HepG2 (cell line): ENCODE measurements at regions not wholly inside any gene's neighbourhood (a gene's known extent, or its start where the extent isn't known, plus 50 kb on each side); places are given as distances from the start of the nearest gene placed in this dataset.

Experiments
- ATAC-seq: fragments of 200-7000 bp; cut with Tn5 transposase; 3 replicates; pipeline ENCODE4 v1.9.1; 2020; ENCODE audit warnings: mild to moderate bottlenecking, moderate library complexity
- BruUV-seq: library from RNA; stranded (reverse); fragments of 400-500 nt; replicated peaks from 2 replicates; lab custom pipeline; 2021; lab: Mats Ljungman, UMichigan
- CTCF ChIA-PET: fragments of 300-600 bp; formaldehyde crosslinking; extraction: SDS; loops from one replicate; lab custom pipeline; 2021; ENCODE audit warnings: low total read pairs, inconsistent platforms, low intra/inter-chr PET ratio; lab: Yijun Ruan, JAX
- POLR2A ChIA-PET: fragments of 350-600 bp; sonication (Branson Sonifier 250); formaldehyde crosslinking; loops from one replicate; lab custom pipeline; 2020; ENCODE audit warnings: antibody characterized with exemption, inconsistent platforms; lab: Yijun Ruan, JAX
- DNase-seq: peaks from one replicate; pipeline ENCODE4 v3.0.0-alpha.2; 2015; ENCODE audit warnings: low spot score
- FAIRE-seq: peaks from 3 replicates; lab custom pipeline; 2011; peaks lifted over from hg19 to GRCh38; lab: Jason Lieb, UNC
- H2AFZ ChIP-seq: one replicate; pipeline ENCODE4 v1.6.1; 2011; ENCODE audit warnings: low read length, inconsistent platforms
- H3K27ac ChIP-seq: fragments of 300-600 bp; 3 replicates; pipeline ENCODE4 v1.8.0; 2011; ENCODE audit warnings: mixed run types, mild to moderate bottlenecking, mixed read lengths, low read length, inconsistent platforms; ENCODE audit not compliant: insufficient read depth; ENCODE audit errors: extremely low read length
- H3K27me3 ChIP-seq, 2 experiments: fragments of 200-600 bp in 1 of 2; 2 replicates in 1 of 2; 3 replicates in 1 of 2; pipeline versions ENCODE4 v1.6.0 to v1.8.0; 2011; ENCODE audit warnings: low read length in 2 of 2, mild to moderate bottlenecking in 2 of 2, moderate library complexity in 2 of 2, inconsistent platforms in 1 of 2; ENCODE audit not compliant: insufficient read depth in 2 of 2, control insufficient read depth in 1 of 2
- H3K36me3 ChIP-seq, 2 experiments: fragments of 200-600 bp in 1 of 2; replicated peaks in 1 of 2; 2 replicates in 1 of 2; 3 replicates in 1 of 2; pipeline versions ENCODE4 v1.5.1 to v1.8.0; 2011; ENCODE audit warnings: low read length in 2 of 2, inconsistent platforms in 1 of 2; ENCODE audit not compliant: insufficient read depth in 2 of 2, control insufficient read depth in 1 of 2
- H3K4me1 ChIP-seq: 2 replicates; pipeline ENCODE4 v1.5.1; 2012; ENCODE audit warnings: low read length, inconsistent platforms; ENCODE audit not compliant: insufficient read depth
- H3K4me2 ChIP-seq: 2 replicates; pipeline ENCODE4 v1.6.0; 2011; ENCODE audit warnings: low read depth, low read length, inconsistent platforms
- H3K4me3 ChIP-seq, 3 experiments: fragments of 200-600 bp in 1 of 3; sonication (generic), shearing (Covaris generic) in 1 of 3; replicated peaks in 1 of 3; 2 replicates each; pipeline ENCODE4 v1.5.1; 2011 to 2016; ENCODE audit warnings: low read length in 3 of 3, inconsistent platforms in 2 of 3, low read depth in 2 of 3, mild to moderate bottlenecking in 2 of 3, control low read depth in 1 of 3, mixed read lengths in 1 of 3; ENCODE audit not compliant: insufficient read depth in 1 of 3
- H3K79me2 ChIP-seq: one replicate; pipeline ENCODE4 v1.6.1; 2011; ENCODE audit warnings: low read length, inconsistent platforms; ENCODE audit not compliant: insufficient read depth
- H3K9ac ChIP-seq: 2 replicates; pipeline ENCODE4 v1.6.0; 2011; ENCODE audit warnings: mild to moderate bottlenecking, low read depth, low read length, inconsistent platforms; ENCODE audit not compliant: insufficient read depth
- H3K9me3 ChIP-seq: 2 replicates; pipeline ENCODE4 v1.5.1; 2012; ENCODE audit warnings: mild to moderate bottlenecking, low read length
- H4K20me1 ChIP-seq: 2 replicates; pipeline ENCODE4 v1.6.0; 2011; ENCODE audit warnings: inconsistent platforms, mild to moderate bottlenecking, low read length, moderate library complexity; ENCODE audit not compliant: insufficient read depth
- CENPT ChIP-seq: sonication (generic); formaldehyde crosslinking; IDR thresholded peaks from 2 replicates; pipeline ENCODE4 v1.8.0; 2022; ENCODE audit warnings: low read depth, mild to moderate bottlenecking, moderate library complexity, missing genetic modification reagents
- FUBP1 ChIP-seq: sonication (generic); formaldehyde crosslinking; IDR thresholded peaks from 2 replicates; pipeline ENCODE4 v1.5.1; 2020; ENCODE audit warnings: missing genetic modification reagents, mild to moderate bottlenecking, borderline replicate concordance
- SMC3 ChIP-seq: IDR thresholded peaks from 2 replicates; pipeline ENCODE4 v1.6.1; 2011; ENCODE audit warnings: low read length, improper control_type of control experiment
- TAF15 ChIP-seq: fragments of 200-400 bp; formaldehyde crosslinking; IDR thresholded peaks from one replicate; pipeline ENCODE4 v1.6.1; 2018; ENCODE audit warnings: mild to moderate bottlenecking, low read depth, low read length; ENCODE audit not compliant: poor library complexity, severe bottlenecking
- ZBTB37 ChIP-seq: sonication (generic); formaldehyde crosslinking; IDR thresholded peaks from 2 replicates; pipeline ENCODE4 v1.4.0; 2020; ENCODE audit warnings: mild to moderate bottlenecking, missing genetic modification reagents
- WGBS: methylation state at CpG from one replicate; pipeline ENCODE4 v1.1.6; 2017; ENCODE audit warnings: low lambda C conversion rate; 5-methylcytosine and 5-hydroxymethylcytosine counted together
- in situ Hi-C: cut with HindIII; loops from 2 replicates; pipeline ENCODE4 v1.10.0; 2017; ENCODE audit warnings: low pct_unique_long_range_greater_than_20kb; ENCODE audit not compliant: extremely low pct_ligation_motif_present
- intact Hi-C: fragments of 100-400 bp; cut with micrococcal nuclease; formaldehyde crosslinking; loops from one replicate; pipeline ENCODE4 v1.10.0; 2022; ENCODE audit not compliant: unreplicated experiment

- TF ChIP-seq TAF15 (no peak), ZBTB37 (no peak), CENPT (CRISPR knock-in tag) (no peak)
Measured at GRCh38 chr22:27420195-27420816, 381.2 kb downstream of the MN1 start (continued).

- intact Hi-C loops (no loop called here), in situ Hi-C loops (loop anchor here (25.0 kb wide), 1 partner anchor 591 kb away; no protein-coding TSS in a partner anchor)
- H3K27me3 ChIP-seq, result no peaks in the 10 kb centered on the region; a peak in 1 of 5 replicates
- no peak overlapping the region for H3K4me2 ChIP-seq
- CTCF ChIA-PET, result no interaction called here
- H3K79me2 ChIP-seq, result no peaks in the 10 kb centered on the region
- H3K9me3 ChIP-seq, result no peaks in the 10 kb centered on the region
- H3K27ac ChIP-seq, result no peak overlapping the region
- FAIRE-seq (no peak), DNase-seq (no peak), ATAC-seq (no peak)
- 43% methylated on average over 21 of the region's 27 CpGs for WGBS
- no peak overlapping the region for H3K9ac ChIP-seq
- no peaks in the 10 kb centered on the region for H4K20me1 ChIP-seq
- H2AFZ ChIP-seq, result no peak overlapping the region
- H3K4me1 ChIP-seq, result no peaks in the 10 kb centered on the region
- TF ChIP-seq SMC3 (no peak), FUBP1 (CRISPR knock-in tag) (no peak)
- H3K4me3 ChIP-seq, result no peak overlapping the region
- POLR2A ChIA-PET, result no interaction called here
- no peaks in the 10 kb centered on the region for H3K36me3 ChIP-seq
- no TSS peak for BruUV-seq
Measured at GRCh38 chr22:27420817-27421361, 380.7 kb downstream of the MN1 start.
